Transverse colon (tissue), 3 donors: ENCODE measurements at regions not wholly inside any gene's neighbourhood (a gene's known extent, or its start where the extent isn't known, plus 50 kb on each side); places are given as distances from the start of the nearest gene placed in this dataset.

Experiments used
- EP300 ChIP-seq: sonication (generic); formaldehyde crosslinking; IDR thresholded peaks from one replicate; pipeline ENCODE4 v1.6.1; 2017; ENCODE audit warnings: antibody characterized with exemption, low read depth
- TF ChIP-seq, protein P1 (sequence below), 5 experiments: fragments of 200-600 bp in 3 of 5; fragments of 450-650 bp in 2 of 5; sonication (generic) in 3 of 5; IDR thresholded peaks; 1 replicate in 2 of 5; 2 replicates in 3 of 5; pipeline ENCODE4 v1.5.1; 2016 to 2017; ENCODE audit warnings: antibody characterized with exemption in 5 of 5, inconsistent platforms in 3 of 5, mild to moderate bottlenecking in 2 of 5, moderate library complexity in 1 of 5

DNA sequence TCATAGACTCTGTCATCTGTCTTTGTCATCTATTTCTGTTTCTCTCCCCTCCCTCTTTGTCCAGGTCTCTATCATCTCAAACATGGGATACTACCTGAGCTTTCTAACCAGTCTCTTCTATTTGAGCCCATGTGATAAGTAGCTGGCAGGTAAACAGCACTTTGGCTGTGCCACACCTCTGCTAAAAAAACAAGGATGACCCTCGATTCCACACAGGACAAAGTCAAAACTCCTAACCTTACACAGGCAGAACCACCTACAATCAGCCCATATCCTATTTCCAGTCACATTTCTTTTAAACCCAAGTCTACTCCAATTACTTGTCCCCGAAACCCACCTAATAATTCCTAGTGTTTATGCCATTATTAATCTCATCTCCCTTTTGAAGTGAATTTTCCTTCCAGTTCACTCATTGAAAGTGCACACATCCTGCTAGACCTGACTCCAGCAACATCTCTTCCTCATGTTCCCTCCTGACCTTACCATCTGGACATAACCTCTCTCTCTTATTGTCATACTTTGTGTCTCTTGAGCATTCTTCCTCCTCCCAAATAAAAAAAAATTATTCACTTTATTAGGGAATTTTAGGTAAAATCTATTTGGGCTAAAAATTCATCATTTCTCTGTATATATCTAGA lies 256.1 kb upstream of the ONECUT1 start:
- TF ChIP-seq, protein P1, sequence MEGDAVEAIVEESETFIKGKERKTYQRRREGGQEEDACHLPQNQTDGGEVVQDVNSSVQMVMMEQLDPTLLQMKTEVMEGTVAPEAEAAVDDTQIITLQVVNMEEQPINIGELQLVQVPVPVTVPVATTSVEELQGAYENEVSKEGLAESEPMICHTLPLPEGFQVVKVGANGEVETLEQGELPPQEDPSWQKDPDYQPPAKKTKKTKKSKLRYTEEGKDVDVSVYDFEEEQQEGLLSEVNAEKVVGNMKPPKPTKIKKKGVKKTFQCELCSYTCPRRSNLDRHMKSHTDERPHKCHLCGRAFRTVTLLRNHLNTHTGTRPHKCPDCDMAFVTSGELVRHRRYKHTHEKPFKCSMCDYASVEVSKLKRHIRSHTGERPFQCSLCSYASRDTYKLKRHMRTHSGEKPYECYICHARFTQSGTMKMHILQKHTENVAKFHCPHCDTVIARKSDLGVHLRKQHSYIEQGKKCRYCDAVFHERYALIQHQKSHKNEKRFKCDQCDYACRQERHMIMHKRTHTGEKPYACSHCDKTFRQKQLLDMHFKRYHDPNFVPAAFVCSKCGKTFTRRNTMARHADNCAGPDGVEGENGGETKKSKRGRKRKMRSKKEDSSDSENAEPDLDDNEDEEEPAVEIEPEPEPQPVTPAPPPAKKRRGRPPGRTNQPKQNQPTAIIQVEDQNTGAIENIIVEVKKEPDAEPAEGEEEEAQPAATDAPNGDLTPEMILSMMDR (IDR thresholded peaks at IDR 0.05), result no peak
- no peak for TF ChIP-seq EP300
